GM13977 (cell line): ENCODE measurements at regions not wholly inside any gene's neighbourhood (a gene's known extent, or its start where the extent isn't known, plus 50 kb on each side); places are given as distances from the start of the nearest gene placed in this dataset.

Experiments used
- DNase-seq: peaks from one replicate; pipeline ENCODE4 v3.0.0; 2012; ENCODE audit warnings: low spot score
- in situ Hi-C: fragments of 300-500 bp; cut with MboI; formaldehyde crosslinking; loops from one replicate; pipeline ENCODE4 v1.12.0; 2022; ENCODE audit warnings: low sequenced_read_pairs, low pct_unique_long_range_greater_than_20kb, mixed read lengths, inconsistent platforms; ENCODE audit not compliant: unreplicated experiment
- TF ChIP-seq, protein P1 (sequence below): IDR thresholded peaks from 2 replicates; pipeline ENCODE4 v1.5.1; 2012; ENCODE audit warnings: mild to moderate bottlenecking, control low read depth; ENCODE audit not compliant: insufficient read depth; ENCODE audit errors: extremely low read depth, missing control alignments

DNA sequence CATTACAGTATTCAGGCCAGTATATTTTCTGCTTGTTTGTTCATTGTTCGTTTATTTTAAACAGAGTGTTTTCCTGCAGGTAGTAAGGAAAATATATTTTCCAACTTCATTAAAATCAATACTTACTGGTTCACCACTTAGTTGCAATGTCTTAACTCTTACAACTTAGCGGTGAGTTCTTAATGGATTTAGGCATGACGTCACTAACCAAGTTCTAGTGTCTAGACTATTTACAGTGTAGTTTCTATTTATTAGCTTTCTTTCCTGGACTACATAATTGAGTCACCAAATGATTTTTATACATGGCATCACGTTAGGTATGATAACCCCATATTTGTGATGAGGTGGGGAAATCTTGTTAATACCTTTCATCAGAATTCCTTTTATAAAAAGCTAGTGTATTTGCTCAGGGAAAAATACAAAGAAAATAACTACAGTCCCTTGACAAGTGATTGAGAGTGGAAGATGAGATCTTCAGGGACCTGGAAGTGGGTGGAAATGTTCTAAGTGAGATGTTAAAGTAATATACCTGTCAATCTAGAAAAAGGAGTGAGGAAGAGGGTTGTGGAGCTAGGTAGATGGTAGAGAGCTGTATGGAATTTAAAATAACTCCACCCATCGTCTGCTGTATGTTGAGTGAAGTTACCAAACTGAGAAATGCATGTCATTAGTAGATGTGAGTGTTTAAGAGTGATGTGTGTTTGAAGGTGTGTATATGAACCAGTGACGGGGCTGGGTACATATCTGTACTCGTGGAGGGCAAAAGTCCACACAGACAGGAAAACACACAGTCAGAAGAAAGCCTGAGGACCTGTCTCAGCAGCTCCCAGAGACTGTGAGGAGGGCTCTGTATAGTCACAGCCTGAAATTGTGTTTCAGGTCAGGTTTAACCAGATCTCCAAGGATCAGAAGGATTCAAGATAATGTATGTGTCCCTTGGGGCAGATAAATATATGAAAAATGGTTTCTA lies 197.6 kb upstream of the ADAMTS5 start:
- in situ Hi-C loops = no loop called here
- DNase-seq = no peak
- TF ChIP-seq, protein P1, sequence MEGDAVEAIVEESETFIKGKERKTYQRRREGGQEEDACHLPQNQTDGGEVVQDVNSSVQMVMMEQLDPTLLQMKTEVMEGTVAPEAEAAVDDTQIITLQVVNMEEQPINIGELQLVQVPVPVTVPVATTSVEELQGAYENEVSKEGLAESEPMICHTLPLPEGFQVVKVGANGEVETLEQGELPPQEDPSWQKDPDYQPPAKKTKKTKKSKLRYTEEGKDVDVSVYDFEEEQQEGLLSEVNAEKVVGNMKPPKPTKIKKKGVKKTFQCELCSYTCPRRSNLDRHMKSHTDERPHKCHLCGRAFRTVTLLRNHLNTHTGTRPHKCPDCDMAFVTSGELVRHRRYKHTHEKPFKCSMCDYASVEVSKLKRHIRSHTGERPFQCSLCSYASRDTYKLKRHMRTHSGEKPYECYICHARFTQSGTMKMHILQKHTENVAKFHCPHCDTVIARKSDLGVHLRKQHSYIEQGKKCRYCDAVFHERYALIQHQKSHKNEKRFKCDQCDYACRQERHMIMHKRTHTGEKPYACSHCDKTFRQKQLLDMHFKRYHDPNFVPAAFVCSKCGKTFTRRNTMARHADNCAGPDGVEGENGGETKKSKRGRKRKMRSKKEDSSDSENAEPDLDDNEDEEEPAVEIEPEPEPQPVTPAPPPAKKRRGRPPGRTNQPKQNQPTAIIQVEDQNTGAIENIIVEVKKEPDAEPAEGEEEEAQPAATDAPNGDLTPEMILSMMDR = no peak

GRCh38 chr21:27158967-27159366 lies 192.1 kb upstream of the ADAMTS5 start:
- TF ChIP-seq, protein P1 = no peak
- DNase-seq = no peak
- in situ Hi-C loops = no loop called here

- in situ Hi-C loops = no loop called here
- TF ChIP-seq, protein P1 = no peak
- DNase-seq = no peak
Measured at GRCh38 chr21:27157097-27157496, 190.2 kb upstream of the ADAMTS5 start.

- in situ Hi-C loops = no loop called here
- TF ChIP-seq, protein P1 = no peak
- no peak for DNase-seq
Measured at GRCh38 chr21:27156666-27157065, 189.8 kb upstream of the ADAMTS5 start.

- TF ChIP-seq, protein P1 = no peak
- in situ Hi-C loops = no loop called here
- no peak for DNase-seq
Measured at GRCh38 chr21:27155130-27155500, 188.2 kb upstream of the ADAMTS5 start.

GRCh38 chr21:27154451-27155129 lies 187.7 kb upstream of the ADAMTS5 start:
- no peak for DNase-seq
- in situ Hi-C loops = no loop called here
- TF ChIP-seq, protein P1 = no peak
